ENCODE measurements at regions not wholly inside any gene's neighbourhood (a gene's known extent, or its start where the extent isn't known, plus 50 kb on each side); places are given as distances from the start of the nearest gene placed in this dataset.

DNA sequence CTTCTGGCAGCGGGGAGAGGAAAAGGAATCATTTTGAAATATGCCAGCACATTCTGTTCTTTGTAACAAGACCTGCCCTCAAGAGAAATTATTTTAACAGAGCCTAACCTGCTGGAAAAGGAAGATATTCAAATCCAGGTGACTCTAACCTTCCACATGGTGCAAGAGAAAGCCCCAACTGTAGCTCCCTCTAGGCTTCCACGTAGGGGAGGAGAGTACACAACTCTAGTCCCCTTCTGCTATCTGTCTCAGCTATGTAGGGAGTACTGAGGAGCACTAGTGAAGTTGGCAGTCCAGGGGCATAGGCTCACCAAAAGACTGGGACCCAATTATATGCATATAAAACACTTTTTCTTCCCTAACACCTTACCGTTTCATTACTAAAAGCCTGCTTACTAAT is 82.2 kb upstream of the SIX3 start:
- Histone ChIP-seq H3K36me3 (no peaks in the 10 kb centered on the region), H3K4me3 (no peak overlapping the region), H3K9me3 (peaks cover 0 to 10% (median 4%) of the 10 kb centered on the region in 4 donors), H3K27ac (replicated peaks in 1 of 4) (no peak overlapping the region), H3K27me3 (peaks cover 0 to 4% (median 0%) of the 10 kb centered on the region in 4 donors), H3K4me1 (no peaks in the 10 kb centered on the region)
- intact Hi-C loops (cut with DNase I) = no loop called here
- WGBS = 43% methylated on average over 3 of the region's 3 CpGs
- TF ChIP-seq, protein P1, sequence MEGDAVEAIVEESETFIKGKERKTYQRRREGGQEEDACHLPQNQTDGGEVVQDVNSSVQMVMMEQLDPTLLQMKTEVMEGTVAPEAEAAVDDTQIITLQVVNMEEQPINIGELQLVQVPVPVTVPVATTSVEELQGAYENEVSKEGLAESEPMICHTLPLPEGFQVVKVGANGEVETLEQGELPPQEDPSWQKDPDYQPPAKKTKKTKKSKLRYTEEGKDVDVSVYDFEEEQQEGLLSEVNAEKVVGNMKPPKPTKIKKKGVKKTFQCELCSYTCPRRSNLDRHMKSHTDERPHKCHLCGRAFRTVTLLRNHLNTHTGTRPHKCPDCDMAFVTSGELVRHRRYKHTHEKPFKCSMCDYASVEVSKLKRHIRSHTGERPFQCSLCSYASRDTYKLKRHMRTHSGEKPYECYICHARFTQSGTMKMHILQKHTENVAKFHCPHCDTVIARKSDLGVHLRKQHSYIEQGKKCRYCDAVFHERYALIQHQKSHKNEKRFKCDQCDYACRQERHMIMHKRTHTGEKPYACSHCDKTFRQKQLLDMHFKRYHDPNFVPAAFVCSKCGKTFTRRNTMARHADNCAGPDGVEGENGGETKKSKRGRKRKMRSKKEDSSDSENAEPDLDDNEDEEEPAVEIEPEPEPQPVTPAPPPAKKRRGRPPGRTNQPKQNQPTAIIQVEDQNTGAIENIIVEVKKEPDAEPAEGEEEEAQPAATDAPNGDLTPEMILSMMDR (IDR thresholded peaks at IDR 0.05) = no peak
- TF ChIP-seq POLR2AphosphoS5 (IDR thresholded peaks at IDR 0.05) = no peak
- TF ChIP-seq POLR2A (IDR thresholded peaks at IDR 0.05; ENCODE audit: low read depth) = no peak
- TF ChIP-seq EP300 (IDR thresholded peaks at IDR 0.05) = no peak
- DNase-seq (ENCODE audit: extremely low spot score) = peak; percentile 34

DNA sequence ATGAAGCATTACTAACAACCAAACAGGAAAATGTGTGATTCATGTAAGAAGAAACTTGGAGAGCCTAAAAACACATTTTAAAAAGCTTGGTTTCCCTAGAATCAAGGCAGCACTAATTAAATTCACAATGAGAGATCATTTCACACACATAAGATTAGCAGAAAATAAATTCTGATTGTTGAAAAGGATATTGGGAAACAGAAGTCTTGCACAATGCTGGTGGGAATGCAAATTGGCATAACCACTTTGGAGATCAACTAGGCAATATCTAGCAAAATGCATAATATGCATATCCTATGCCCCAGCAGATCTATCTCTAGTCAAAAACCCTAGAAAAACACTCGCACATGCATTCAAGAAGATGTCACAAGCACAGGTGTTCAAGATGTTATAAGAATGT is 75.3 kb upstream of the SIX3 start:
- 45% methylated on average over 1 of the region's 1 CpG for whole genome bisulfite sequencing

DNA sequence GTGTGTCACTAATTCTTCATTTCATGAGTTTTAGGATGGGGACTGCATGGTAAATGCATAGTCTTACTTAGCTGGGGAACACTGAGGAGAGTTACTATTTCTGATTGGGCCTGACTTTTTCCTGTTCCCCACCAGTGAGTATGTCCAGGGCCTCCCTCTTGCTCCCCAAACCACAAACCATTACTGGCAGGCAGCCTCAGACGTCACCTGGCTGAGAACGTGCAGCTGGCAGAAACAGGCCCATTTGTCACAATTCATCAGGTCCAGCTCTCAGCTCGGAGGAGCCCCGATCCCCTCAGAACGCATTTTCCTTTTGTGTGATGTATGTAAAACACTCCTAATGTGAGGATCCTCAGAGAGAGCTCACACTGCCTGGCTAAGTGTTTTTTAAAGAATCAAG is 71.7 kb upstream of the SIX3 start:
- Histone ChIP-seq H3K27ac (replicated peaks in 1 of 4) (no peak overlapping the region), H3K4me1 (no peaks in the 10 kb centered on the region), H3K36me3 (no peaks in the 10 kb centered on the region), H3K9me3 (peaks cover 0 to 2% (median 0%) of the 10 kb centered on the region in 4 donors), H3K4me3 (no peak overlapping the region), H3K27me3 (no peaks in the 10 kb centered on the region)
- DNase-seq (ENCODE audit: extremely low spot score) = no peak
- TF ChIP-seq, protein P1 (IDR thresholded peaks at IDR 0.05) = no peak
- no peak for TF ChIP-seq POLR2AphosphoS5 (IDR thresholded peaks at IDR 0.05)
- no peak for TF ChIP-seq POLR2A (IDR thresholded peaks at IDR 0.05; ENCODE audit: low read depth)
- TF ChIP-seq EP300 (IDR thresholded peaks at IDR 0.05) = no peak
- intact Hi-C loops (cut with DNase I) = no loop called here
- WGBS = 39% methylated on average over 5 of the region's 5 CpGs

More for the DNA sequence above, 75.3 kb upstream of the SIX3 start:
- H3K4me1 ChIP-seq = no peaks in the 10 kb centered on the region
- H3K4me3 ChIP-seq = no peak overlapping the region
- no peak for TF ChIP-seq POLR2A (IDR thresholded peaks at IDR 0.05; ENCODE audit: low read depth)
- TF ChIP-seq POLR2AphosphoS5 (IDR thresholded peaks at IDR 0.05) = no peak
- TF ChIP-seq, protein P1 (IDR thresholded peaks at IDR 0.05) = no peak
- no peak for TF ChIP-seq EP300 (IDR thresholded peaks at IDR 0.05)
- no peaks in the 10 kb centered on the region for H3K36me3 ChIP-seq
- DNase-seq (ENCODE audit: extremely low spot score) = peak; percentile 14
- H3K27me3 ChIP-seq = no peaks in the 10 kb centered on the region
- H3K9me3 ChIP-seq = no peaks in the 10 kb centered on the region
- no peak overlapping the region for H3K27ac ChIP-seq (replicated peaks in 1 of 4)
- intact Hi-C loops (cut with DNase I) = no loop called here

DNA sequence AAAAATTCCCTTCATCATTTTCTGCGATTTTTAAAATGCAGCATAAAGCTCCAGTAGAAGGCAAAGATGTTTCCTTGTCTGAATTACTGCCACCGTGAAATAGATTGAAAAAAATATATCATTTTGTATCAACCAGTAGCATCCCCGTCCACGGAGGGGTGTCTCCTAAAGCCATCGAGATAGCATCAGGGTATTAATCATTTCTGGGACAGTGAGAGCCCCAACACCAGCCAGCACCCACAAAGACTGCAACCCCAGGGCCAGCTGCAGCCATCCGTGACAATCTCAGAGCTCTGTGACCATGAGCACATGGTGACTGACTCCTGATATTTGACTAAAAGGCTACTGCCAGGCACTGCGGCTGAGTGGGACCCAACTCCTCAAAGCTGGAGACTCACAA is 64.1 kb upstream of the SIX3 start:
- H3K4me3 ChIP-seq = no peak overlapping the region
- 72% methylated on average over 6 of the region's 7 CpGs for WGBS
- H3K4me1 ChIP-seq = no peaks in the 10 kb centered on the region
- H3K9me3 ChIP-seq = peaks cover 0 to 15% (median 3%) of the 10 kb centered on the region in 4 donors
- intact Hi-C loops (cut with DNase I) = no loop called here
- H3K27ac ChIP-seq (replicated peaks in 1 of 4) = no peak overlapping the region
- H3K36me3 ChIP-seq = no peaks in the 10 kb centered on the region
- peaks cover 0 to 22% (median 0%) of the 10 kb centered on the region in 4 donors for H3K27me3 ChIP-seq
- TF ChIP-seq EP300 (IDR thresholded peaks at IDR 0.05) = no peak
- TF ChIP-seq POLR2AphosphoS5 (IDR thresholded peaks at IDR 0.05) = no peak
- TF ChIP-seq, protein P1 (IDR thresholded peaks at IDR 0.05) = no peak
- no peak for TF ChIP-seq POLR2A (IDR thresholded peaks at IDR 0.05; ENCODE audit: low read depth)
- peak; percentile 75 for DNase-seq (ENCODE audit: extremely low spot score)

Measured in esophagus muscularis mucosa (tissue), 4 donors.